GM12872 (cell line): ENCODE measurements at regions not wholly inside any gene's neighbourhood (a gene's known extent, or its start where the extent isn't known, plus 50 kb on each side); places are given as distances from the start of the nearest gene placed in this dataset.

Experiments
- TF ChIP-seq, protein P1 (sequence below): IDR thresholded peaks from 3 replicates; pipeline ENCODE4 v1.5.1; 2011; ENCODE audit warnings: low read depth, mild to moderate bottlenecking, low read length, moderate library complexity; ENCODE audit not compliant: insufficient read depth

DNA sequence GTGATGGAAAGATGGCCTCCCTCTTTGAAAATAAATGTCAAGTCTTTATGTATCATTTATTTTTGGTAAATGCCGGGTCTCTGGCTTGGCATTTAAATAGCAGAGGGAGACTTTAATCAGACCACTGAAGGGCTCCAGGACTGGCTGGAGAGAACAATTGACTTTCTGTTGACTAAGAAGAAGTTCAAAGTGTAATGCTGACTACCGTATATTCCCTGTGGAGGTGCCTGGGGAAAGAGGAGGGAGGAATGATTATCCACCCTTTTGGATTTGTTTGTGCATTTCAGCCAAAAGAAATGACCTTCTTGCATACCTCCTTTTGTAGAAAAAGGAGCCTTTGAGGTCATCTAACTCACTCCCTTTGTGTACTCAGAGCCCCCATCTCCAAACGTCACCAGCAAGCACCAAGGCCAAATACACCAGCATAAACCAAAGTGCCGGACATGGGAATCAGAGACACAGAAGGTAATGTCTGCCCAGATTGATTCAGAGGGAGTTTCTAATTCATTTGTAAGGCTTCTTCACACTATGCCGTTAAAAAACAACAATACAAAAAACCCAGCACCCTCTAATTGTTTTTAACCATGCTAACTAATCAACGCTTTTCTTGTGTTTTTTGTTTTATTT is 75.2 kb downstream of the PRLHR start:
- TF ChIP-seq, protein P1, sequence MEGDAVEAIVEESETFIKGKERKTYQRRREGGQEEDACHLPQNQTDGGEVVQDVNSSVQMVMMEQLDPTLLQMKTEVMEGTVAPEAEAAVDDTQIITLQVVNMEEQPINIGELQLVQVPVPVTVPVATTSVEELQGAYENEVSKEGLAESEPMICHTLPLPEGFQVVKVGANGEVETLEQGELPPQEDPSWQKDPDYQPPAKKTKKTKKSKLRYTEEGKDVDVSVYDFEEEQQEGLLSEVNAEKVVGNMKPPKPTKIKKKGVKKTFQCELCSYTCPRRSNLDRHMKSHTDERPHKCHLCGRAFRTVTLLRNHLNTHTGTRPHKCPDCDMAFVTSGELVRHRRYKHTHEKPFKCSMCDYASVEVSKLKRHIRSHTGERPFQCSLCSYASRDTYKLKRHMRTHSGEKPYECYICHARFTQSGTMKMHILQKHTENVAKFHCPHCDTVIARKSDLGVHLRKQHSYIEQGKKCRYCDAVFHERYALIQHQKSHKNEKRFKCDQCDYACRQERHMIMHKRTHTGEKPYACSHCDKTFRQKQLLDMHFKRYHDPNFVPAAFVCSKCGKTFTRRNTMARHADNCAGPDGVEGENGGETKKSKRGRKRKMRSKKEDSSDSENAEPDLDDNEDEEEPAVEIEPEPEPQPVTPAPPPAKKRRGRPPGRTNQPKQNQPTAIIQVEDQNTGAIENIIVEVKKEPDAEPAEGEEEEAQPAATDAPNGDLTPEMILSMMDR, result no peak

DNA sequence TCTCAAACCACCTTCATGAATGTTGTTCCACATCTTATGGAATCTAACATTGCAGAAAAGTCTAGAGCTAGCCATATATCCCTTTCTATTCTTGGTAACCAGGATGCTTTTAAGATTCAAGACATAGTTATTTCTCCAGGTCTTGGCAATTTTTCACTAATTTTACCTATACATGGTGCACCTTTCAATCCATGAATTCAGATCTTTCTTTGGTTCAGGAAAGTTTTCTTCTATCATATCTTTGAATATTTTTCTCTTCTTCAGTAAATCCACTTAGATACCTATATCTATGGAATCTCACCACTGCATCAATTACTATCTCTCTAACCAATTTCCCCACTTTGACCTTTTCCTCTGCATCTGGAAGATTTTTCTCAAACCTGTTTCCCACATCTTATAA is 77.4 kb downstream of the PRLHR start:
- TF ChIP-seq, protein P1, result no peak

DNA sequence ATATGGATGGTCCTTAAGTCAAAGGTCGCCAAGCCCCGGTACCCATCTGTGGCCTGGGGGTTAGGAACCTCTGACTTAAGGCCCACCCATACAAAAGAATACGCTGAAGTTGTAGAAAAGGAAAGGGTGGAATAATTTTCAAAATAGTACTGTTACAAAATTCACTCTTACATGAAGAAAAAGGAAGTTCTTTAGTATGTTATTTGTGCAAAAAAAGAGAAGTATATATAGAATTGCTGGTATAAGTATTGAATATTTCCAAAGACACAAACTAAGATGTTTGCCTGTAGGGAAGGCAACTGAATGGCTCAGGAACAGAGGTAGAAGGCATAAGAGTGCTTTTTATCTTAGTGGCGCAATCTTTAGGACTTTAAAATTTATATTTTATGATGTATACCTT is 78.7 kb downstream of the PRLHR start:
- TF ChIP-seq, protein P1, result no peak

DNA sequence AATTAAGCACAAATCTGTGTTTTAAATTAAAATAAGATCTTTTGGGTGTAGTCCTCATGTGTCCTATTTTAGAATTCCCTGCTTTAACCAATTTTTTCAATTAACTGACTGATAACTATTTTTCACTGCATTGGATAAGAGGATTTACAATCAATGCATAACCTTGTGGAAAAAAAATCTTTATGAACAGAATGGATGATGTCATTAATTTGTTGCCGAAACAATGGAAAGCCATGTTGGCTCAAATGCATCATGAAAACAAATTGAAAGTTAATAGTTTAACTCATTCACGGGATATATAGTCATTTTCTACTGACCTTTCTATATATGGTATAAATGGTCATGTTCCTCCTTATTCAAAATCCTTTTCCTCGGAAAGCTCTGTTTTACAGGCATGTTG is 82.3 kb downstream of the PRLHR start:
- TF ChIP-seq, protein P1, result no peak

DNA sequence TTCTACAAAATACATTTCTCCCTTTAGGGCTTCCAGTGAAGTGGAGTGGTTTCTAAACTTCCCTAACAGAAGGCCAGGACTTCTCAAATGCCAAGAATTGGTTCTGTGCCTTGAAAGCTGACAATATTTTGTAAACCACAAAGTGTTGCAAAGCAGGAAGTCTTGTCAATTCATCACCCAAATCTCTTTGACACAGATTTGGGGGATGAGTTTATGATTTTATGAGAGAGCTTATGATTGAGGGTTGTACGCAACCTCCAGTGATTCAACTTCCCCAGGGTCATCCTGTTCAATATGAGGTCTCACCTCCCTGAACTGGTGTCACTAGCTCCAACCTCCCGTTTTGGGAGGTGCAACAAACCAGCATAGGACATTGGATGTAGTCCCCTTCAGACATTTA is 83.7 kb downstream of the PRLHR start:
- TF ChIP-seq, protein P1, result no peak

DNA sequence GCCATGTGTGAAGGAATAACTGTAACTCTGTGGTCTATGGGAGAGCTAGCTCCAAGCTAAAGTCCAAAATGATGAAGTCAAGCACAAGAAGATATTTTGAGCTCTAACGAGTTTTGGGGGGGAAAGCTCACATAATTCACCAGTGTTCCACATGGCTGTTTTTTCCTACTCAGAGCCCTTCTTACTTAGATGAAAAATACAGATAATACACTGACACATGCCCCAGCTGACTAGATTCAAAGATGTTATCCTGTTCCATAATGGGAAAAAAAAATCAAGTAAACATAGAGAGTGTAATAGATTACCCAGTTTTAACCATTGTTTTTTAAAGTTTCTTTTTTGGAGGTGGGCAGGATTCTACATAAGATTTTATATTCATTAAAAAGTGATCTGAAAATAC is 86.6 kb downstream of the PRLHR start:
- TF ChIP-seq, protein P1, result no peak

DNA sequence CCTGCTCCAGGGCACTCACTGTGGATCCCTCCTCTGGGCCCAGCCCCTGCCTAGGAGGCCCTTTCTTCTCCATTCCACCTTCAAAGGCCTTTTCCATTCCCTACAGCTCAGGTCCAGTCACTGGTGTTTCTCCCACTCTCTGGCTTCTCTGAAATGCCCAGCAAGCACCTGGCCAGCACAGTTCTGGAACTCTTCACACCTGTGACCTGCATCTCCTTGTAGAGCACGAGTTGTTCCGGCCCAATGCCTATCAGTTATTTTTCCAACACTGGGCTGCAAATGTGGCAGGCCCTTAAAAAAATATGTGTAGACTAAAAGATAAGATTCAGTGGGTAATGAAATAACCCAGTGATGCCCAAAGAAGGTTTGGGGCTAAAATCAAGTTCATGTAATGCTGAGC is 87.1 kb downstream of the PRLHR start:
- TF ChIP-seq, protein P1, result no peak
